ENCODE measurements at regions not wholly inside any gene's neighbourhood (a gene's known extent, or its start where the extent isn't known, plus 50 kb on each side); places are given as distances from the start of the nearest gene placed in this dataset.

GRCh38 chr1:164479242-164479641 lies 79.7 kb upstream of the PBX1 start:
- no peak overlapping the region for H3K4me2 ChIP-seq (ENCODE audit: low read length)

GRCh38 chr1:164480285-164480907 lies 78.6 kb upstream of the PBX1 start:
- no peak overlapping the region for H2AFZ ChIP-seq (ENCODE audit: low read depth, low read length)
- H3K27ac ChIP-seq (ENCODE audit: low read length) = no peak overlapping the region
- H3K27me3 ChIP-seq (ENCODE audit: low read depth, low read length) = no peaks in the 10 kb centered on the region
- no peaks in the 10 kb centered on the region for H3K36me3 ChIP-seq (replicated peaks; ENCODE audit: low read depth, low read length)
- no peak for TF ChIP-seq CTCF (IDR thresholded peaks at IDR 0.05; ENCODE audit: low read depth, low read length)
- no peaks in the 10 kb centered on the region for H3K9me3 ChIP-seq (ENCODE audit: insufficient read depth, low read length)
- H4K20me1 ChIP-seq (ENCODE audit: insufficient read depth, low read length) = no peaks in the 10 kb centered on the region
- no peaks in the 10 kb centered on the region for H3K4me1 ChIP-seq (ENCODE audit: low read length)
- H3K9ac ChIP-seq (ENCODE audit: low read length) = no peak overlapping the region
- no peak overlapping the region for H3K4me2 ChIP-seq (ENCODE audit: low read length)
- no peaks in the 10 kb centered on the region for H3K79me2 ChIP-seq (ENCODE audit: low read length)
- no peak overlapping the region for H3K4me3 ChIP-seq (ENCODE audit: low read length)

More at GRCh38 chr1:164479242-164479641, 79.7 kb upstream of the PBX1 start:
- Histone ChIP-seq H3K36me3 (replicated peaks; ENCODE audit: low read depth, low read length) (no peaks in the 10 kb centered on the region), H2AFZ (ENCODE audit: low read depth, low read length) (no peak overlapping the region), H3K9ac (ENCODE audit: low read length) (no peak overlapping the region), H3K4me1 (ENCODE audit: low read length) (no peaks in the 10 kb centered on the region), H3K27ac (ENCODE audit: low read length) (no peak overlapping the region), H3K4me3 (ENCODE audit: low read length) (no peak overlapping the region), H3K9me3 (ENCODE audit: insufficient read depth, low read length) (no peaks in the 10 kb centered on the region), H3K27me3 (ENCODE audit: low read depth, low read length) (no peaks in the 10 kb centered on the region), H3K79me2 (ENCODE audit: low read length) (no peaks in the 10 kb centered on the region), H4K20me1 (ENCODE audit: insufficient read depth, low read length) (no peaks in the 10 kb centered on the region)
- no peak for TF ChIP-seq EZH2phosphoT487 (IDR thresholded peaks at IDR 0.05; ENCODE audit: low read depth)
- TF ChIP-seq CTCF (IDR thresholded peaks at IDR 0.05; ENCODE audit: low read depth, low read length) = no peak

GRCh38 chr1:164495905-164496304 lies 63.1 kb upstream of the PBX1 start:
- no peaks in the 10 kb centered on the region for H3K27me3 ChIP-seq (ENCODE audit: low read depth, low read length)
- no peak overlapping the region for H2AFZ ChIP-seq (ENCODE audit: low read depth, low read length)
- H3K27ac ChIP-seq (ENCODE audit: low read length) = no peak overlapping the region
- H3K4me2 ChIP-seq (ENCODE audit: low read length) = no peak overlapping the region
- TF ChIP-seq CTCF (IDR thresholded peaks at IDR 0.05; ENCODE audit: low read depth, low read length) (no peak), EZH2phosphoT487 (IDR thresholded peaks at IDR 0.05; ENCODE audit: low read depth) (no peak)
- H3K4me3 ChIP-seq (ENCODE audit: low read length) = no peak overlapping the region
- H3K4me1 ChIP-seq (ENCODE audit: low read length) = no peaks in the 10 kb centered on the region
- H3K9ac ChIP-seq (ENCODE audit: low read length) = no peak overlapping the region
- H3K79me2 ChIP-seq (ENCODE audit: low read length) = no peaks in the 10 kb centered on the region
- H3K9me3 ChIP-seq (ENCODE audit: insufficient read depth, low read length) = no peaks in the 10 kb centered on the region
- H3K36me3 ChIP-seq (replicated peaks; ENCODE audit: low read depth, low read length) = no peaks in the 10 kb centered on the region
- H4K20me1 ChIP-seq (ENCODE audit: insufficient read depth, low read length) = no peaks in the 10 kb centered on the region

GRCh38 chr1:164498792-164499191 lies 60.2 kb upstream of the PBX1 start:
- Histone ChIP-seq H3K4me1 (ENCODE audit: low read length) (no peaks in the 10 kb centered on the region), H3K27me3 (ENCODE audit: low read depth, low read length) (no peaks in the 10 kb centered on the region), H3K36me3 (replicated peaks; ENCODE audit: low read depth, low read length) (no peaks in the 10 kb centered on the region), H3K4me2 (ENCODE audit: low read length) (no peak overlapping the region), H3K4me3 (ENCODE audit: low read length) (no peak overlapping the region), H2AFZ (ENCODE audit: low read depth, low read length) (no peak overlapping the region), H3K27ac (ENCODE audit: low read length) (no peak overlapping the region), H3K9ac (ENCODE audit: low read length) (no peak overlapping the region), H4K20me1 (ENCODE audit: insufficient read depth, low read length) (no peaks in the 10 kb centered on the region), H3K9me3 (ENCODE audit: insufficient read depth, low read length) (no peaks in the 10 kb centered on the region), H3K79me2 (ENCODE audit: low read length) (no peaks in the 10 kb centered on the region)
- TF ChIP-seq EZH2phosphoT487 (IDR thresholded peaks at IDR 0.05; ENCODE audit: low read depth) = no peak
- TF ChIP-seq CTCF (IDR thresholded peaks at IDR 0.05; ENCODE audit: low read depth, low read length) = no peak
